ENCODE measurements at regions not wholly inside any gene's neighbourhood (a gene's known extent, or its start where the extent isn't known, plus 50 kb on each side); places are given as distances from the start of the nearest gene placed in this dataset.
A peak's percentile ranks its signal among the peaks of the same experiment; 100 is the strongest.

GRCh38 chr5:30040488-30041118, 1152.9 kb upstream of the CDH6 start:
- Histone ChIP-seq H3K27me3 (ENCODE audit: low read length) (no peaks in the 10 kb centered on the region), H3K4me2 (ENCODE audit: low read depth, low read length, poor library complexity, severe bottlenecking) (no peak overlapping the region)

GRCh38 chr5:30039379-30039778, 1154.1 kb upstream of the CDH6 start:
- no peaks in the 10 kb centered on the region for H3K4me1 ChIP-seq (ENCODE audit: low read length)
- no peaks in the 10 kb centered on the region for H3K9me3 ChIP-seq (ENCODE audit: low read length)
- H2AFZ ChIP-seq (ENCODE audit: low read length): no peak overlapping the region
- H3K4me2 ChIP-seq (ENCODE audit: low read depth, low read length, poor library complexity, severe bottlenecking): no peak overlapping the region
- no peak overlapping the region for H3K4me3 ChIP-seq (ENCODE audit: low read length)
- no peaks in the 10 kb centered on the region for H3K9me2 ChIP-seq (replicated peaks; ENCODE audit: insufficient read depth, low read length)
- DNase-seq: no peak
- H3K9ac ChIP-seq (ENCODE audit: low read length): no peak overlapping the region
- H3K27me3 ChIP-seq (ENCODE audit: low read length): no peaks in the 10 kb centered on the region
- H4K20me1 ChIP-seq (ENCODE audit: insufficient read depth, low read depth, low read length): no peaks in the 10 kb centered on the region
- no peaks in the 10 kb centered on the region for H3K36me3 ChIP-seq (ENCODE audit: insufficient read depth, low read length)
- H3K27ac ChIP-seq (ENCODE audit: low read length): no peak overlapping the region
- no peaks in the 10 kb centered on the region for H3K79me2 ChIP-seq (ENCODE audit: low read length)

More at GRCh38 chr5:30040488-30041118, 1152.9 kb upstream of the CDH6 start:
- H3K36me3 ChIP-seq (ENCODE audit: insufficient read depth, low read length): no peaks in the 10 kb centered on the region
- H3K79me2 ChIP-seq (ENCODE audit: low read length): no peaks in the 10 kb centered on the region
- H3K9ac ChIP-seq (ENCODE audit: low read length): no peak overlapping the region
- H3K4me3 ChIP-seq (ENCODE audit: low read length): no peak overlapping the region
- H3K9me3 ChIP-seq (ENCODE audit: low read length): no peaks in the 10 kb centered on the region
- H3K9me2 ChIP-seq (replicated peaks; ENCODE audit: insufficient read depth, low read length): no peaks in the 10 kb centered on the region
- no peaks in the 10 kb centered on the region for H3K4me1 ChIP-seq (ENCODE audit: low read length)
- peak; percentile 85 for DNase-seq
- H2AFZ ChIP-seq (ENCODE audit: low read length): no peak overlapping the region
- H4K20me1 ChIP-seq (ENCODE audit: insufficient read depth, low read depth, low read length): no peaks in the 10 kb centered on the region
- H3K27ac ChIP-seq (ENCODE audit: low read length): no peak overlapping the region

GRCh38 chr5:30034870-30035269, 1158.6 kb upstream of the CDH6 start:
- Histone ChIP-seq H3K4me2 (ENCODE audit: low read depth, low read length, poor library complexity, severe bottlenecking) (no peak overlapping the region), H3K36me3 (ENCODE audit: insufficient read depth, low read length) (no peaks in the 10 kb centered on the region), H3K9me3 (ENCODE audit: low read length) (0 out of 2 replicates have a peak, but pooled peaks cover 3% of the 10 kb centered on the region), H3K27ac (ENCODE audit: low read length) (no peak overlapping the region), H3K4me3 (ENCODE audit: low read length) (no peak overlapping the region), H3K9me2 (replicated peaks; ENCODE audit: insufficient read depth, low read length) (no peaks in the 10 kb centered on the region), H3K27me3 (ENCODE audit: low read length) (no peaks in the 10 kb centered on the region), H2AFZ (ENCODE audit: low read length) (no peak overlapping the region), H3K4me1 (ENCODE audit: low read length) (no peaks in the 10 kb centered on the region), H3K79me2 (ENCODE audit: low read length) (no peaks in the 10 kb centered on the region), H4K20me1 (ENCODE audit: insufficient read depth, low read depth, low read length) (no peaks in the 10 kb centered on the region), H3K9ac (ENCODE audit: low read length) (no peak overlapping the region)
- no peak for DNase-seq

GRCh38 chr5:30030101-30030500, 1163.4 kb upstream of the CDH6 start:
- Histone ChIP-seq H2AFZ (ENCODE audit: low read length) (no peak overlapping the region), H3K79me2 (ENCODE audit: low read length) (no peaks in the 10 kb centered on the region), H3K4me3 (ENCODE audit: low read length) (no peak overlapping the region)

GRCh38 chr5:30001826-30002225, 1191.7 kb upstream of the CDH6 start:
- Histone ChIP-seq H2AFZ (ENCODE audit: low read length) (no peak overlapping the region), H3K27me3 (ENCODE audit: low read length) (no peaks in the 10 kb centered on the region), H3K9me2 (replicated peaks; ENCODE audit: insufficient read depth, low read length) (no peaks in the 10 kb centered on the region), H3K9ac (ENCODE audit: low read length) (no peak overlapping the region), H3K27ac (ENCODE audit: low read length) (no peak overlapping the region), H3K36me3 (ENCODE audit: insufficient read depth, low read length) (no peaks in the 10 kb centered on the region), H3K4me3 (ENCODE audit: low read length) (no peak overlapping the region), H3K79me2 (ENCODE audit: low read length) (no peaks in the 10 kb centered on the region), H3K4me2 (ENCODE audit: low read depth, low read length, poor library complexity, severe bottlenecking) (no peak overlapping the region), H3K9me3 (ENCODE audit: low read length) (peaks cover 32% of the 10 kb centered on the region; the same call in 1 of the 2 replicates), H3K4me1 (ENCODE audit: low read length) (no peaks in the 10 kb centered on the region), H4K20me1 (ENCODE audit: insufficient read depth, low read depth, low read length) (no peaks in the 10 kb centered on the region)
- no peak for DNase-seq

More at GRCh38 chr5:30030101-30030500, 1163.4 kb upstream of the CDH6 start:
- H4K20me1 ChIP-seq (ENCODE audit: insufficient read depth, low read depth, low read length): no peaks in the 10 kb centered on the region
- no peak for DNase-seq
- no peaks in the 10 kb centered on the region for H3K36me3 ChIP-seq (ENCODE audit: insufficient read depth, low read length)
- no peaks in the 10 kb centered on the region for H3K27me3 ChIP-seq (ENCODE audit: low read length)
- no peaks in the 10 kb centered on the region for H3K9me2 ChIP-seq (replicated peaks; ENCODE audit: insufficient read depth, low read length)
- H3K9ac ChIP-seq (ENCODE audit: low read length): no peak overlapping the region
- H3K9me3 ChIP-seq (ENCODE audit: low read length): 0 out of 2 replicates have a peak, but pooled peaks cover 3% of the 10 kb centered on the region
- H3K4me2 ChIP-seq (ENCODE audit: low read depth, low read length, poor library complexity, severe bottlenecking): no peak overlapping the region
- H3K27ac ChIP-seq (ENCODE audit: low read length): no peak overlapping the region
- no peaks in the 10 kb centered on the region for H3K4me1 ChIP-seq (ENCODE audit: low read length)

GRCh38 chr5:30000231-30000630, 1193.3 kb upstream of the CDH6 start:
- Histone ChIP-seq H3K27ac (ENCODE audit: low read length) (no peak overlapping the region), H3K9me2 (replicated peaks; ENCODE audit: insufficient read depth, low read length) (no peaks in the 10 kb centered on the region), H2AFZ (ENCODE audit: low read length) (no peak overlapping the region), H3K9me3 (ENCODE audit: low read length) (peaks cover 34% of the 10 kb centered on the region), H4K20me1 (ENCODE audit: insufficient read depth, low read depth, low read length) (no peaks in the 10 kb centered on the region), H3K27me3 (ENCODE audit: low read length) (no peaks in the 10 kb centered on the region), H3K4me3 (ENCODE audit: low read length) (no peak overlapping the region), H3K79me2 (ENCODE audit: low read length) (no peaks in the 10 kb centered on the region), H3K36me3 (ENCODE audit: insufficient read depth, low read length) (no peaks in the 10 kb centered on the region), H3K9ac (ENCODE audit: low read length) (no peak overlapping the region), H3K4me1 (ENCODE audit: low read length) (no peaks in the 10 kb centered on the region), H3K4me2 (ENCODE audit: low read depth, low read length, poor library complexity, severe bottlenecking) (no peak overlapping the region)
- DNase-seq: no peak

GRCh38 chr5:29995154-29995553, 1198.3 kb upstream of the CDH6 start:
- Histone ChIP-seq H3K27ac (ENCODE audit: low read length) (no peak overlapping the region), H3K4me2 (ENCODE audit: low read depth, low read length, poor library complexity, severe bottlenecking) (no peak overlapping the region), H3K36me3 (ENCODE audit: insufficient read depth, low read length) (no peaks in the 10 kb centered on the region), H3K27me3 (ENCODE audit: low read length) (no peaks in the 10 kb centered on the region), H3K79me2 (ENCODE audit: low read length) (no peaks in the 10 kb centered on the region), H4K20me1 (ENCODE audit: insufficient read depth, low read depth, low read length) (no peaks in the 10 kb centered on the region), H3K4me1 (ENCODE audit: low read length) (no peaks in the 10 kb centered on the region), H3K9me2 (replicated peaks; ENCODE audit: insufficient read depth, low read length) (no peaks in the 10 kb centered on the region), H2AFZ (ENCODE audit: low read length) (no peak overlapping the region), H3K9ac (ENCODE audit: low read length) (no peak overlapping the region), H3K9me3 (ENCODE audit: low read length) (peaks cover 28% of the 10 kb centered on the region), H3K4me3 (ENCODE audit: low read length) (no peak overlapping the region)
- DNase-seq: no peak

GRCh38 chr5:29994519-29994918, 1199.0 kb upstream of the CDH6 start:
- no peaks in the 10 kb centered on the region for H3K9me2 ChIP-seq (replicated peaks; ENCODE audit: insufficient read depth, low read length)
- H4K20me1 ChIP-seq (ENCODE audit: insufficient read depth, low read depth, low read length): no peaks in the 10 kb centered on the region
- DNase-seq: no peak
- H3K27ac ChIP-seq (ENCODE audit: low read length): no peak overlapping the region
- no peak overlapping the region for H3K4me2 ChIP-seq (ENCODE audit: low read depth, low read length, poor library complexity, severe bottlenecking)
- no peaks in the 10 kb centered on the region for H3K4me1 ChIP-seq (ENCODE audit: low read length)
- no peak overlapping the region for H2AFZ ChIP-seq (ENCODE audit: low read length)
- no peaks in the 10 kb centered on the region for H3K27me3 ChIP-seq (ENCODE audit: low read length)
- peaks cover 26% of the 10 kb centered on the region for H3K9me3 ChIP-seq (ENCODE audit: low read length)
- H3K9ac ChIP-seq (ENCODE audit: low read length): no peak overlapping the region
- H3K36me3 ChIP-seq (ENCODE audit: insufficient read depth, low read length): no peaks in the 10 kb centered on the region
- no peak overlapping the region for H3K4me3 ChIP-seq (ENCODE audit: low read length)
- H3K79me2 ChIP-seq (ENCODE audit: low read length): no peaks in the 10 kb centered on the region

Measured in Karpas-422 (cell line).